Erythroblast (primary cell): ENCODE measurements at regions not wholly inside any gene's neighbourhood (a gene's known extent, or its start where the extent isn't known, plus 50 kb on each side); places are given as distances from the start of the nearest gene placed in this dataset.

Experiments
- GATA1 ChIP-seq: IDR thresholded peaks from 2 replicates; pipeline ENCODE4 v1.6.1; 2011; ENCODE audit warnings: low read depth, mild to moderate bottlenecking, control low read depth, low read length, moderate library complexity
- POLR2A ChIP-seq: IDR thresholded peaks from 2 replicates; pipeline ENCODE4 v1.6.1; 2011; ENCODE audit warnings: mild to moderate bottlenecking, low read length

GRCh38 chr1:22283596-22283995 lies 140.7 kb upstream of the WNT4 start:
- TF ChIP-seq POLR2A (no peak), GATA1 (no peak)
